Vagina (tissue), 2 donors: ENCODE measurements at regions not wholly inside any gene's neighbourhood (a gene's known extent, or its start where the extent isn't known, plus 50 kb on each side); places are given as distances from the start of the nearest gene placed in this dataset.

Experiments
- CTCF ChIP-seq, 3 experiments: fragments of 450-650 bp in 2 of 3; fragments of 200-600 bp in 1 of 3; sonication (generic) in 1 of 3; IDR thresholded peaks; one replicate each; pipeline ENCODE4 v1.5.1; 2017 to 2019; ENCODE audit warnings: antibody characterized with exemption in 3 of 3, mild to moderate bottlenecking in 2 of 3, moderate library complexity in 2 of 3
- POLR2A ChIP-seq, 2 donors: fragments of 450-650 bp; IDR thresholded peaks; one replicate each; pipeline ENCODE4 v1.6.1; 2017; ENCODE audit warnings: antibody characterized with exemption in 2 of 2, mild to moderate bottlenecking in 2 of 2, moderate library complexity in 2 of 2
- POLR2AphosphoS5 ChIP-seq, 2 donors: sonication (generic); formaldehyde crosslinking; IDR thresholded peaks; one replicate each; pipeline ENCODE4 v1.9.0; 2017; ENCODE audit warnings: antibody characterized with exemption in 2 of 2, mild to moderate bottlenecking in 2 of 2, low read depth in 1 of 2; ENCODE audit not compliant: insufficient read depth in 1 of 2

GRCh38 chr3:55283441-55283925 is 203.6 kb downstream of the WNT5A start:
- TF ChIP-seq POLR2AphosphoS5 (IDR thresholded peaks at IDR 0.05; ENCODE audit: insufficient read depth in 1 of 2, low read depth in 1 of 2) (no peak), CTCF (IDR thresholded peaks at IDR 0.05) (no peak), POLR2A (IDR thresholded peaks at IDR 0.05) (no peak)
